Natural killer cell (primary cell): ENCODE measurements at regions not wholly inside any gene's neighbourhood (a gene's known extent, or its start where the extent isn't known, plus 50 kb on each side); places are given as distances from the start of the nearest gene placed in this dataset.

Experiments used
- ATAC-seq, 3 donors: fragments of 150-1000 bp in 2 of 3; fragments of 200-7000 bp in 1 of 3; cut with Tn5 transposase; 1 replicate in 1 of 3; 2 replicates in 2 of 3; pipeline ENCODE4 v1.10.0; 2021; ENCODE audit warnings: mild to moderate bottlenecking in 2 of 3, moderate library complexity in 2 of 3
- DNase-seq, 2 donors: peaks; one replicate each; pipeline versions ENCODE4 v3.0.0 to v3.0.0-alpha.2; 2013 to 2021; ENCODE audit warnings: mixed read lengths in 1 of 2
- H3K27ac ChIP-seq: one replicate; pipeline ENCODE4 v1.5.1; 2013; ENCODE audit warnings: mild to moderate bottlenecking, low read length
- H3K27me3 ChIP-seq: one replicate; pipeline ENCODE4 v1.6.1; 2013; ENCODE audit warnings: low read length; ENCODE audit not compliant: control insufficient read depth, insufficient read depth
- H3K36me3 ChIP-seq: one replicate; pipeline ENCODE4 v1.6.1; 2013; ENCODE audit warnings: low read length; ENCODE audit not compliant: control insufficient read depth, insufficient read depth
- H3K4me1 ChIP-seq: one replicate; pipeline ENCODE4 v1.6.1; 2013; ENCODE audit warnings: low read length; ENCODE audit not compliant: control insufficient read depth, insufficient read depth
- H3K4me3 ChIP-seq: one replicate; pipeline ENCODE4 v1.5.1; 2013; ENCODE audit warnings: low read length
- H3K9me3 ChIP-seq: one replicate; pipeline ENCODE4 v1.6.1; 2013; ENCODE audit warnings: low read length; ENCODE audit not compliant: control insufficient read depth, insufficient read depth
- H3K27ac Mint-ChIP-seq, 2 donors: one replicate each; pipeline ENCODE4 v1.8.0; 2022; ENCODE audit warnings: mild to moderate bottlenecking in 2 of 2, mixed read lengths in 2 of 2, moderate library complexity in 1 of 2
- H3K27me3 Mint-ChIP-seq, 2 donors: one replicate each; pipeline ENCODE4 v1.8.0; 2022; ENCODE audit warnings: low read depth in 2 of 2, mixed read lengths in 2 of 2
- H3K36me3 Mint-ChIP-seq: one replicate; pipeline ENCODE4 v1.8.0; 2022; ENCODE audit warnings: mixed read lengths
- H3K4me1 Mint-ChIP-seq, 2 donors: one replicate each; pipeline ENCODE4 v1.8.0; 2022; ENCODE audit warnings: mixed read lengths in 2 of 2
- H3K4me3 Mint-ChIP-seq: one replicate; pipeline ENCODE4 v1.8.0; 2022; ENCODE audit warnings: mild to moderate bottlenecking, moderate library complexity, mixed read lengths
- H3K9me3 Mint-ChIP-seq, 2 donors: one replicate each; pipeline ENCODE4 v1.8.0; 2022; ENCODE audit warnings: mixed read lengths in 2 of 2
- CTCF ChIP-seq: fragments of 200-600 bp; IDR thresholded peaks from one replicate; pipeline ENCODE4 v1.8.0; 2022; ENCODE audit warnings: antibody characterized with exemption
- WGBS: methylation state at CpG from one replicate; pipeline ENCODE4 v1.1.7; 2013; ENCODE audit warnings: missing lambda C conversion rate; ENCODE audit not compliant: insufficient coverage; 5-methylcytosine and 5-hydroxymethylcytosine counted together
- intact Hi-C: fragments of 100-400 bp; cut with micrococcal nuclease; formaldehyde crosslinking; loops from one replicate; pipeline ENCODE4 v1.14.2; 2022

GRCh38 chr16:59090541-59090940 lies 356.4 kb upstream of the GOT2 start:
- H3K36me3 Mint-ChIP-seq, result no peaks in the 10 kb centered on the region
- 100% methylated on average over 1 of the region's 1 CpG for WGBS
- no peak overlapping the region for H3K4me3 ChIP-seq
- no peaks in the 10 kb centered on the region for H3K9me3 ChIP-seq
- H3K4me1 ChIP-seq, result no peaks in the 10 kb centered on the region
- H3K4me3 Mint-ChIP-seq, result no peak overlapping the region
- H3K27ac Mint-ChIP-seq, result no peak overlapping the region
- no peak for TF ChIP-seq CTCF
- peaks cover 8 to 14% of the 10 kb centered on the region in 2 donors for H3K9me3 Mint-ChIP-seq
- DNase-seq (no peak), ATAC-seq (no peak)
- H3K27me3 ChIP-seq, result no peaks in the 10 kb centered on the region
- H3K36me3 ChIP-seq, result no peaks in the 10 kb centered on the region
- H3K4me1 Mint-ChIP-seq, result no peaks in the 10 kb centered on the region
- no peak overlapping the region for H3K27ac ChIP-seq
- H3K27me3 Mint-ChIP-seq, result no peaks in the 10 kb centered on the region
- intact Hi-C loops, result no loop called here

- Histone ChIP-seq H3K9me3 (no peaks in the 10 kb centered on the region), H3K4me1 (no peaks in the 10 kb centered on the region), H3K4me3 (no peak overlapping the region), H3K27ac (no peak overlapping the region), H3K27me3 (no peaks in the 10 kb centered on the region), H3K36me3 (no peaks in the 10 kb centered on the region)
- H3K36me3 Mint-ChIP-seq, result no peaks in the 10 kb centered on the region
- WGBS, result 99% methylated on average over 8 of the region's 8 CpGs
- no peaks in the 10 kb centered on the region for H3K4me1 Mint-ChIP-seq
- no peak overlapping the region for H3K27ac Mint-ChIP-seq
- ATAC-seq (no peak), DNase-seq (no peak)
- intact Hi-C loops, result no loop called here
- H3K4me3 Mint-ChIP-seq, result no peak overlapping the region
- peaks cover 8 to 12% of the 10 kb centered on the region in 2 donors for H3K9me3 Mint-ChIP-seq
- no peak for TF ChIP-seq CTCF
- peaks cover 0 to 2% of the 10 kb centered on the region in 2 donors for H3K27me3 Mint-ChIP-seq
These were observed 354.3 kb upstream of the GOT2 start for GRCh38 chr16:59088431-59088830.

- WGBS, result 73% methylated on average over 3 of the region's 3 CpGs
- ATAC-seq, result no peak
- H3K4me1 Mint-ChIP-seq, result no peaks in the 10 kb centered on the region
- intact Hi-C loops, result no loop called here
- peaks cover 8 to 12% of the 10 kb centered on the region in 2 donors for H3K9me3 Mint-ChIP-seq
- peaks cover 0 to 2% of the 10 kb centered on the region in 2 donors for H3K27me3 Mint-ChIP-seq
- H3K27ac Mint-ChIP-seq, result no peak overlapping the region
- no peak overlapping the region for H3K4me3 Mint-ChIP-seq
- Histone ChIP-seq H3K9me3 (no peaks in the 10 kb centered on the region), H3K27ac (no peak overlapping the region), H3K4me3 (no peak overlapping the region), H3K36me3 (no peaks in the 10 kb centered on the region), H3K27me3 (no peaks in the 10 kb centered on the region), H3K4me1 (no peaks in the 10 kb centered on the region)
- H3K36me3 Mint-ChIP-seq, result no peaks in the 10 kb centered on the region
- no peak for DNase-seq
- no peak for TF ChIP-seq CTCF
These were observed 353.5 kb upstream of the GOT2 start for GRCh38 chr16:59087641-59088040.

- H3K27me3 ChIP-seq, result no peaks in the 10 kb centered on the region
- no peaks in the 10 kb centered on the region for H3K4me1 ChIP-seq
- no peaks in the 10 kb centered on the region for H3K27me3 Mint-ChIP-seq
- peaks cover 0 to 6% of the 10 kb centered on the region in 2 donors for H3K4me1 Mint-ChIP-seq
- no peak overlapping the region for H3K27ac Mint-ChIP-seq
- intact Hi-C loops, result no loop called here
- peaks cover 7 to 11% of the 10 kb centered on the region in 2 donors for H3K9me3 Mint-ChIP-seq
- no peaks in the 10 kb centered on the region for H3K36me3 Mint-ChIP-seq
- H3K4me3 Mint-ChIP-seq, result no peak overlapping the region
- DNase-seq (no peak), ATAC-seq (peak in 1 of 3 donors; percentile 32)
- no peaks in the 10 kb centered on the region for H3K9me3 ChIP-seq
- no peak overlapping the region for H3K4me3 ChIP-seq
- H3K27ac ChIP-seq, result no peak overlapping the region
- WGBS, result 3% methylated on average over 1 of the region's 1 CpG
- TF ChIP-seq CTCF, result no peak
- no peaks in the 10 kb centered on the region for H3K36me3 ChIP-seq
These were observed 333.1 kb upstream of the GOT2 start for GRCh38 chr16:59067205-59067604.
